Esophagus muscularis mucosa (tissue), 4 donors: ENCODE measurements at regions not wholly inside any gene's neighbourhood (a gene's known extent, or its start where the extent isn't known, plus 50 kb on each side); places are given as distances from the start of the nearest gene placed in this dataset.

ENCODE experiments used
- EP300 ChIP-seq: sonication (generic); formaldehyde crosslinking; IDR thresholded peaks from one replicate; pipeline ENCODE4 v1.6.1; 2017; ENCODE audit warnings: antibody characterized with exemption
- POLR2A ChIP-seq: fragments of 450-650 bp; IDR thresholded peaks from one replicate; pipeline ENCODE4 v1.6.1; 2017; ENCODE audit warnings: antibody characterized with exemption, moderate library complexity, mild to moderate bottlenecking, low read depth
- POLR2AphosphoS5 ChIP-seq, 2 donors: sonication (generic); formaldehyde crosslinking; IDR thresholded peaks; one replicate each; pipeline ENCODE4 v1.6.1; 2017; ENCODE audit warnings: antibody characterized with exemption in 2 of 2
- TF ChIP-seq, protein P1 (sequence below), 3 experiments: fragments of 200-600 bp in 2 of 3; fragments of 450-650 bp in 1 of 3; sonication (generic) in 2 of 3; IDR thresholded peaks; one replicate each; pipeline ENCODE4 v1.5.1; 2017 to 2019; ENCODE audit warnings: antibody characterized with exemption in 3 of 3, mild to moderate bottlenecking in 2 of 3, moderate library complexity in 1 of 3

DNA sequence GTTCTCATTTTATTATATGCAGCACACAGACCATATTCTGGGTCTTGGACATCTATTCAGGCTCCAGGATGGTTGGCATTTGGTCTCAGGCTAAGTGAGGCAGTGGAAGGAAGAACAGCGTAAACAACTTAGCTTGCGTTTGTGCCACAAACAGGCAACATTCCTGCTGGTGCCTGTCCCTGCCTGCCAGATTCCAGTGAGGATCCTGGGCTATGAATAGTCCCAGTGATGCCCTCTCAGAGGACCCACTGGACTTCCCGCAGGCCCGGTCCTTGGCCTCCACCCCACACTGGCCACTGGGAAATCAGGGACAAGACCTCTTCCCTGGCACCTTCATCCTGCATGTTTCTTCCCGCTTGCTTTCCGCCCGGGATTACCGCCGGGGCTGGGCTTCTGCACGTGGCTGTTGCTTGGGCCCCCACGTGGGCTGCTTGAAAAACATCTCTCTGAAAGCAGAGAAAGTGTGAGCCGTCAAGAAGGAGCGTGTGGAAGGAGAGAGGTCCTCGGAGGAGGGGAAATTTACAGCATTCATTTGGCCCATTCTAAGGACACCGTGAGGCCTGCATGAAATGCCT, 145.1 kb upstream of the WNT4 start:
- TF ChIP-seq POLR2A (no peak), EP300 (no peak), POLR2AphosphoS5 (IDR thresholded peaks at IDR 0.05) (no peak)
- TF ChIP-seq, protein P1, sequence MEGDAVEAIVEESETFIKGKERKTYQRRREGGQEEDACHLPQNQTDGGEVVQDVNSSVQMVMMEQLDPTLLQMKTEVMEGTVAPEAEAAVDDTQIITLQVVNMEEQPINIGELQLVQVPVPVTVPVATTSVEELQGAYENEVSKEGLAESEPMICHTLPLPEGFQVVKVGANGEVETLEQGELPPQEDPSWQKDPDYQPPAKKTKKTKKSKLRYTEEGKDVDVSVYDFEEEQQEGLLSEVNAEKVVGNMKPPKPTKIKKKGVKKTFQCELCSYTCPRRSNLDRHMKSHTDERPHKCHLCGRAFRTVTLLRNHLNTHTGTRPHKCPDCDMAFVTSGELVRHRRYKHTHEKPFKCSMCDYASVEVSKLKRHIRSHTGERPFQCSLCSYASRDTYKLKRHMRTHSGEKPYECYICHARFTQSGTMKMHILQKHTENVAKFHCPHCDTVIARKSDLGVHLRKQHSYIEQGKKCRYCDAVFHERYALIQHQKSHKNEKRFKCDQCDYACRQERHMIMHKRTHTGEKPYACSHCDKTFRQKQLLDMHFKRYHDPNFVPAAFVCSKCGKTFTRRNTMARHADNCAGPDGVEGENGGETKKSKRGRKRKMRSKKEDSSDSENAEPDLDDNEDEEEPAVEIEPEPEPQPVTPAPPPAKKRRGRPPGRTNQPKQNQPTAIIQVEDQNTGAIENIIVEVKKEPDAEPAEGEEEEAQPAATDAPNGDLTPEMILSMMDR (IDR thresholded peaks at IDR 0.05): no peak
